H1 (cell line): ENCODE measurements at regions not wholly inside any gene's neighbourhood (a gene's known extent, or its start where the extent isn't known, plus 50 kb on each side); places are given as distances from the start of the nearest gene placed in this dataset.

Source experiments
- CTCF ChIA-PET: fragments of 300-600 bp; sonication (Branson Sonifier 250); formaldehyde crosslinking; loops from one replicate; lab custom pipeline; 2021; ENCODE audit not compliant: partially characterized antibody; lab: Charles Lee
- POLR2A ChIA-PET: fragments of 300-600 bp; sonication (Branson Sonifier 250); formaldehyde crosslinking; loops from one replicate; lab custom pipeline; 2021; ENCODE audit warnings: inconsistent platforms; ENCODE audit not compliant: partially characterized antibody; lab: Charles Lee
- DNase-seq, 2 experiments: peaks; one replicate each; pipeline versions ENCODE4 v3.0.0 to v3.0.0-alpha.2; 2010 to 2022; ENCODE audit warnings: low spot score in 2 of 2, low read depth in 1 of 2, mixed read lengths in 1 of 2
- FAIRE-seq: peaks from 2 replicates; lab custom pipeline; 2011; peaks lifted over from hg19 to GRCh38; lab: Jason Lieb, UNC
- H2AFZ ChIP-seq: 2 replicates; pipeline ENCODE4 v1.8.1; 2012; ENCODE audit warnings: low read length, inconsistent platforms
- H2AK5ac ChIP-seq: 2 replicates; pipeline ENCODE4 v1.6.1; 2013; ENCODE audit warnings: low read depth, low read length
- H2BK120ac ChIP-seq: replicated peaks from 2 replicates; pipeline ENCODE3; 2013; ENCODE audit warnings: low read depth, low read length, inconsistent platforms
- H2BK12ac ChIP-seq: 2 replicates; pipeline ENCODE4 v1.6.1; 2013; ENCODE audit warnings: low read depth, low read length
- H2BK15ac ChIP-seq: 2 replicates; pipeline ENCODE4 v1.6.1; 2013; ENCODE audit warnings: low read length
- H2BK20ac ChIP-seq: 2 replicates; pipeline ENCODE4 v1.6.1; 2013; ENCODE audit warnings: low read length
- H2BK5ac ChIP-seq: 2 replicates; pipeline ENCODE4 v1.6.1; 2013; ENCODE audit warnings: low read depth, low read length
- H3K14ac ChIP-seq: 2 replicates; pipeline ENCODE4 v1.6.1; 2013; ENCODE audit warnings: inconsistent platforms; ENCODE audit not compliant: insufficient read length
- H3K18ac ChIP-seq: 2 replicates; pipeline ENCODE4 v1.6.1; 2013; ENCODE audit warnings: low read length; ENCODE audit errors: extremely low read depth
- H3K23ac ChIP-seq: 2 replicates; pipeline ENCODE4 v1.6.1; 2013; ENCODE audit warnings: inconsistent platforms; ENCODE audit not compliant: insufficient read length
- H3K23me2 ChIP-seq: 2 replicates; pipeline ENCODE4 v1.6.1; 2013; ENCODE audit warnings: low read depth, low read length
- H3K27ac ChIP-seq: 2 replicates; pipeline ENCODE4 v1.6.1; 2011; ENCODE audit warnings: low read depth, low read length, inconsistent platforms
- H3K27me3 ChIP-seq, 4 experiments: replicated peaks in 1 of 4; 1 replicate in 1 of 4; 2 replicates in 3 of 4; pipeline versions ENCODE4 v1.6.1 to v1.8.1; 2011 to 2013; ENCODE audit warnings: low read length in 3 of 4, mild to moderate bottlenecking in 3 of 4, inconsistent platforms in 2 of 4, mixed read lengths in 2 of 4, moderate library complexity in 1 of 4; ENCODE audit not compliant: control insufficient read depth in 3 of 4, insufficient read depth in 3 of 4; ENCODE audit errors: extremely low read depth in 1 of 4
- H3K36me3 ChIP-seq, 4 experiments: 2 replicates each; pipeline versions ENCODE4 v1.6.1 to v1.8.1; 2011 to 2013; ENCODE audit warnings: mild to moderate bottlenecking in 4 of 4, low read length in 3 of 4, moderate library complexity in 2 of 4, control low read depth in 1 of 4, inconsistent platforms in 1 of 4; ENCODE audit not compliant: insufficient read depth in 4 of 4, control insufficient read depth in 2 of 4
- H3K4ac ChIP-seq: replicated peaks from 2 replicates; pipeline ENCODE3; 2013; ENCODE audit warnings: low read length, low read depth, mixed read lengths, inconsistent platforms; ENCODE audit not compliant: insufficient read length
- H3K4me1 ChIP-seq, 4 experiments: replicated peaks in 1 of 4; 1 replicate in 1 of 4; 2 replicates in 3 of 4; pipeline versions ENCODE4 v1.6.1 to v1.8.1; 2011 to 2013; ENCODE audit warnings: low read length in 3 of 4, inconsistent platforms in 2 of 4, mixed read lengths in 1 of 4; ENCODE audit not compliant: insufficient read depth in 4 of 4, control insufficient read depth in 3 of 4
- H3K4me2 ChIP-seq, 2 experiments: 2 replicates each; pipeline versions ENCODE4 v1.6.1 to v1.8.1; 2011 to 2013; ENCODE audit warnings: low read depth in 2 of 2, low read length in 2 of 2, control low read depth in 1 of 2, inconsistent platforms in 1 of 2, mild to moderate bottlenecking in 1 of 2; ENCODE audit not compliant: insufficient read depth in 1 of 2
- H3K4me3 ChIP-seq, 4 experiments: fragments of 200-600, 300-600 bp in 1 of 4; sonication (generic), shearing (Covaris generic), sonication (Bioruptor Twin) in 1 of 4; 2 replicates each; pipeline versions ENCODE4 v1.5.1 to v1.8.1; 2011 to 2016; ENCODE audit warnings: low read length in 4 of 4, low read depth in 3 of 4, control low read depth in 2 of 4, inconsistent platforms in 2 of 4, mild to moderate bottlenecking in 2 of 4, mixed read lengths in 1 of 4, moderate library complexity in 1 of 4; ENCODE audit not compliant: insufficient read depth in 2 of 4; ENCODE audit errors: extremely low read depth in 1 of 4
- H3K56ac ChIP-seq: replicated peaks from 2 replicates; pipeline ENCODE3; 2013; ENCODE audit warnings: low read depth, mild to moderate bottlenecking, mixed read lengths, low read length, inconsistent platforms; ENCODE audit not compliant: insufficient read length
- H3K79me1 ChIP-seq: 2 replicates; pipeline ENCODE4 v1.6.1; 2013; ENCODE audit warnings: low read depth, low read length, control low read depth
- H3K79me2 ChIP-seq, 2 experiments: 2 replicates each; pipeline versions ENCODE4 v1.6.1 to v1.8.1; 2012 to 2013; ENCODE audit warnings: low read length in 2 of 2, mild to moderate bottlenecking in 2 of 2, inconsistent platforms in 1 of 2; ENCODE audit not compliant: insufficient read depth in 2 of 2, control insufficient read depth in 1 of 2
- H3K9ac ChIP-seq, 4 experiments: replicated peaks in 1 of 4; 1 replicate in 1 of 4; 2 replicates in 3 of 4; pipeline versions ENCODE4 v1.6.1 to v1.8.1; 2011 to 2013; ENCODE audit warnings: low read depth in 3 of 4, low read length in 3 of 4, control low read depth in 2 of 4, mild to moderate bottlenecking in 2 of 4, moderate library complexity in 2 of 4, inconsistent platforms in 1 of 4; ENCODE audit errors: extremely low read depth in 1 of 4
- H3K9me3 ChIP-seq, 2 experiments: 2 replicates each; pipeline versions ENCODE4 v1.6.1 to v1.8.1; 2012 to 2013; ENCODE audit warnings: mild to moderate bottlenecking in 2 of 2, moderate library complexity in 2 of 2, control low read depth in 1 of 2, inconsistent platforms in 1 of 2, low read depth in 1 of 2, low read length in 1 of 2, mixed read lengths in 1 of 2; ENCODE audit not compliant: insufficient read depth in 2 of 2
- H4K20me1 ChIP-seq, 2 experiments: replicated peaks in 1 of 2; 2 replicates each; pipeline versions ENCODE3 to v1.8.1; 2011 to 2013; ENCODE audit warnings: inconsistent platforms in 2 of 2, low read length in 2 of 2, mild to moderate bottlenecking in 1 of 2; ENCODE audit not compliant: insufficient read depth in 2 of 2, control insufficient read depth in 1 of 2
- H4K5ac ChIP-seq: 2 replicates; pipeline ENCODE4 v1.6.1; 2013; ENCODE audit warnings: low read length, low read depth, mixed read lengths, inconsistent platforms; ENCODE audit not compliant: insufficient read length
- H4K8ac ChIP-seq: 2 replicates; pipeline ENCODE4 v1.8.0; 2013; ENCODE audit warnings: mild to moderate bottlenecking, moderate library complexity, low read length, inconsistent platforms; ENCODE audit not compliant: insufficient read depth; ENCODE audit errors: extremely low read depth
- H4K91ac ChIP-seq: replicated peaks from 2 replicates; pipeline ENCODE3; 2013; ENCODE audit warnings: low read length, mixed read lengths, inconsistent platforms; ENCODE audit not compliant: insufficient read length
- CHD1 ChIP-seq: IDR thresholded peaks from 2 replicates; pipeline ENCODE4 v1.6.1; 2012; ENCODE audit warnings: low read depth, low read length, improper control_type of control experiment
- CTBP2 ChIP-seq: IDR thresholded peaks from 2 replicates; pipeline ENCODE4 v1.7.0; 2011; ENCODE audit warnings: borderline replicate concordance, mild to moderate bottlenecking, moderate library complexity, mixed read lengths, low read length; ENCODE audit not compliant: insufficient read depth, insufficient read length
- ZNF274 ChIP-seq: IDR thresholded peaks from 2 replicates; pipeline ENCODE4 v1.7.0; 2012; ENCODE audit warnings: low read length, borderline replicate concordance; ENCODE audit errors: extremely low read depth
- WGBS, 2 experiments: shearing (Covaris generic) in 1 of 2; methylation state at CpG; one replicate each; pipeline versions ENCODE4 v1.1.6 to v1.1.7; 2013 to 2015; ENCODE audit warnings: low lambda C conversion rate in 2 of 2, mixed read lengths in 2 of 2, inconsistent platforms in 1 of 2, low coverage in 1 of 2, missing lambda C conversion rate in 1 of 2; ENCODE audit not compliant: insufficient replicate concordance in 2 of 2, insufficient coverage in 1 of 2, insufficient read length in 1 of 2; ENCODE audit errors: extremely low coverage in 1 of 2, missing lambda C conversion rate in 1 of 2; 5-methylcytosine and 5-hydroxymethylcytosine counted together

DNA sequence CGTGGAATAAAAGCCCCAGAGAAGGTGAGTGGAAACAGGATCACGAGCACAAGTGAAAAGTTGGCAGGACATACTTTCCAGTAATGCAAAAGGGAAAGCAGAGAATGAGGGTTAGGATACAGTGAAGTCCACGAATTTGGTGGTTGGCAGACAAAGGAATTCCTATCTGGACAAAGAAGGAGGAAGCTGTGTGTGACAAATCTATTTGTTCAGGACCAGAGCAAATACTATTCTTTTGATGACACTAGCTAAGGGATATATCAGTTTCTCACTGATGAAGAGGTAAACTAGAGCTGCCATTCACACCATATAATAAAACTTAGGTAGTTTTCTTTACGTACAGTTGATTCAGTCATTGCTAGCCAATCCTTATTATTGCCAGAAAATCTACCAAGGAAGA, 156.8 kb upstream of the GRIK2 start:
- Histone ChIP-seq H2BK20ac (no peak overlapping the region), H3K79me2 (no peaks in the 10 kb centered on the region), H3K18ac (no peak overlapping the region), H4K91ac (no peak overlapping the region), H3K36me3 (no peaks in the 10 kb centered on the region), H3K4me2 (no peak overlapping the region), H3K14ac (no peak overlapping the region), H3K9me3 (no peaks in the 10 kb centered on the region), H4K8ac (no peak overlapping the region), H2AK5ac (no peak overlapping the region), H3K4me3 (no peak overlapping the region), H3K4ac (no peak overlapping the region), H3K56ac (no peak overlapping the region), H4K20me1 (no peaks in the 10 kb centered on the region), H2AFZ (no peak overlapping the region), H2BK120ac (no peak overlapping the region), H2BK5ac (no peak overlapping the region), H3K23me2 (no peaks in the 10 kb centered on the region), H3K9ac (no peak overlapping the region), H2BK15ac (no peak overlapping the region), H3K79me1 (no peaks in the 10 kb centered on the region), H2BK12ac (no peak overlapping the region), H3K23ac (no peak overlapping the region), H3K27ac (no peak overlapping the region), H3K4me1 (no peaks in the 10 kb centered on the region), H4K5ac (no peak overlapping the region), H3K27me3 (no peaks in the 10 kb centered on the region)
- WGBS, 2 experiments: 88% methylated on average over 4 of the region's 4 CpGs; no CpG with 5 or more reads in 1 of the 2 experiments
- FAIRE-seq: no peak
- POLR2A ChIA-PET: no interaction called here
- no peak for DNase-seq
- TF ChIP-seq ZNF274: no peak
- no peak for TF ChIP-seq CHD1
- TF ChIP-seq CTBP2: no peak
- CTCF ChIA-PET: interaction anchor here (0.6 to 1.3 kb wide), 2 partner anchors 10 to 551 kb away, joined by 3 to 9 read pairs; no protein-coding TSS in a partner anchor
